WTC11 (cell line): ENCODE measurements at regions not wholly inside any gene's neighbourhood (a gene's known extent, or its start where the extent isn't known, plus 50 kb on each side); places are given as distances from the start of the nearest gene placed in this dataset.

Experiments used
- AR ChIP-seq: fragments of 250-450 bp; sonication (Bioruptor Pico); IDR thresholded peaks from 2 replicates; pipeline ENCODE4 v1.9.0; 2021; ENCODE audit warnings: mild to moderate bottlenecking
- CTCF ChIP-seq: fragments of 200-600 bp; IDR thresholded peaks from 2 replicates; pipeline ENCODE4 v1.8.0; 2022; ENCODE audit warnings: antibody characterized with exemption
- E2F5 ChIP-seq: sonication (generic); formaldehyde crosslinking; IDR thresholded peaks from 2 replicates; pipeline ENCODE4 v1.8.1; 2022; ENCODE audit warnings: mild to moderate bottlenecking, moderate library complexity, missing genetic modification reagents
- RORB ChIP-seq: fragments of 250-450 bp; sonication (Bioruptor Pico); IDR thresholded peaks from 2 replicates; pipeline ENCODE4 v1.9.0; 2021; ENCODE audit warnings: mild to moderate bottlenecking
- USF2 ChIP-seq: sonication (generic); formaldehyde crosslinking; IDR thresholded peaks from 2 replicates; pipeline ENCODE4 v1.8.1; 2023; ENCODE audit warnings: mild to moderate bottlenecking, missing genetic modification reagents, moderate library complexity
- ZNF121 ChIP-seq: sonication (generic); formaldehyde crosslinking; IDR thresholded peaks from 2 replicates; pipeline ENCODE4 v1.8.0; 2023; ENCODE audit warnings: missing genetic modification reagents

DNA sequence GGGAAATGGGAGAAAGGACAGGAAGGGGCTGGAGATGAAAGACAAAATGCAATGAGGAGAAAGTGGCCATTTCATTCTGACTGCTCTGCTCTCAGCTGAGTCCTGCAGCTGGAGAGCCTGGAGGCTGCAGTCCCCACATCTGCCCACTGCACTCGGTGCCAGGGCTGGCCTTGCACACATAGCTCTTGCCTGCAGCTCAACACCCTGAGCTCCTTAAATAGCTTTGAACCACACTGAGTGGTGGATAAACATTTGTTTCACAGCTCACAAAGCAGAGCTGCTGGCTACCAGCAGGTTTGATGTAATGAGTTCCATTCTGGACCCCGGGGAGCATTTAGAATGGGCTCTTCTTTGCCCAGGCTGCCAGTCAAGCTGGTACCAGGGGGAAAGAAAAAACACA lies 426.1 kb upstream of the CADM1 start:
- TF ChIP-seq CTCF: no peak
- no peak for TF ChIP-seq AR
- TF ChIP-seq RORB (CRISPR knock-in tag): no peak
- no peak for TF ChIP-seq E2F5 (CRISPR knock-in tag)
- TF ChIP-seq USF2 (CRISPR knock-in tag): no peak
- TF ChIP-seq ZNF121 (CRISPR knock-in tag): no peak
